Activated naive CD8-positive, alpha-beta T cell treated with anti-CD3 and anti-CD28 coated beads, Interleukin-2, amount 10 ng/mL, durations not matched to agents 7 days and 5 days (primary cell): ENCODE measurements at regions not wholly inside any gene's neighbourhood (a gene's known extent, or its start where the extent isn't known, plus 50 kb on each side); places are given as distances from the start of the nearest gene placed in this dataset.
"Not testable (repeated sequence)": the region's sequence is repeated elsewhere in the genome, so short reads cannot be mapped to it uniquely, and the experiment has no call there.

Experiments used
- ATAC-seq: fragments of 150-1000 bp; cut with Tn5 transposase; one replicate; pipeline ENCODE4 v1.10.0; 2021; ENCODE audit warnings: low read depth, moderate library complexity
- POLR2A ChIA-PET: fragments of 350-600 bp; sonication (Branson Sonifier 250); formaldehyde crosslinking; loops from one replicate; lab custom pipeline; 2021; ENCODE audit warnings: antibody characterized with exemption; lab: Charles Lee
- DNase-seq: peaks from one replicate; pipeline ENCODE4 v3.0.0; 2021
- H3K27ac Mint-ChIP-seq: one replicate; pipeline ENCODE4 v1.8.0; 2022; ENCODE audit warnings: mild to moderate bottlenecking, mixed read lengths
- H3K27me3 Mint-ChIP-seq: one replicate; pipeline ENCODE4 v1.8.0; 2022; ENCODE audit warnings: mild to moderate bottlenecking, moderate library complexity, mixed read lengths
- H3K36me3 Mint-ChIP-seq: one replicate; pipeline ENCODE4 v1.8.0; 2021; ENCODE audit warnings: mild to moderate bottlenecking, mixed read lengths
- H3K4me1 Mint-ChIP-seq: one replicate; pipeline ENCODE4 v1.8.0; 2021; ENCODE audit warnings: mixed read lengths
- H3K4me3 Mint-ChIP-seq: one replicate; pipeline ENCODE4 v1.8.0; 2022; ENCODE audit warnings: mild to moderate bottlenecking, moderate library complexity, mixed read lengths
- H3K9me3 Mint-ChIP-seq: one replicate; pipeline ENCODE4 v1.8.0; 2021; ENCODE audit warnings: mixed read lengths

GRCh38 chr14:34164162-34164864 is 213.4 kb upstream of the EGLN3 start:
- Mint-ChIP-seq H3K27ac (no peak overlapping the region), H3K36me3 (peaks cover 1% of the 10 kb centered on the region), H3K4me3 (no peak overlapping the region), H3K27me3 (peaks cover 26% of the 10 kb centered on the region), H3K9me3 (no peaks in the 10 kb centered on the region), H3K4me1 (peaks cover 15% of the 10 kb centered on the region)
- DNase-seq (no peak), ATAC-seq (no peak)
- POLR2A ChIA-PET, result no interaction called here

- POLR2A ChIA-PET, result no interaction called here
- Mint-ChIP-seq H3K9me3 (no peaks in the 10 kb centered on the region), H3K36me3 (peaks cover 1% of the 10 kb centered on the region), H3K27me3 (peaks cover 26% of the 10 kb centered on the region), H3K27ac (no peak overlapping the region), H3K4me1 (peaks cover 16% of the 10 kb centered on the region), H3K4me3 (no peak overlapping the region)
- ATAC-seq (peak; percentile 36), DNase-seq (no peak)
These were observed 210.6 kb upstream of the EGLN3 start for GRCh38 chr14:34161351-34162082.

- H3K4me3 Mint-ChIP-seq, result no peak overlapping the region
- H3K4me1 Mint-ChIP-seq, result peaks cover 11% of the 10 kb centered on the region
- DNase-seq, result no peak
- POLR2A ChIA-PET, result no interaction called here
- no peak for ATAC-seq
- peaks cover 18% of the 10 kb centered on the region for H3K27me3 Mint-ChIP-seq
- H3K27ac Mint-ChIP-seq, result peak overlapping the region; percentile 30
- no peaks in the 10 kb centered on the region for H3K36me3 Mint-ChIP-seq
- no peaks in the 10 kb centered on the region for H3K9me3 Mint-ChIP-seq
These were observed 209.7 kb upstream of the EGLN3 start for GRCh38 chr14:34160619-34161018.

GRCh38 chr14:34157651-34158050 is 206.8 kb upstream of the EGLN3 start:
- H3K9me3 Mint-ChIP-seq, result no peaks in the 10 kb centered on the region
- peaks cover 6% of the 10 kb centered on the region for H3K27me3 Mint-ChIP-seq
- DNase-seq, result no peak
- H3K36me3 Mint-ChIP-seq, result no peaks in the 10 kb centered on the region
- H3K27ac Mint-ChIP-seq, result no peak overlapping the region
- POLR2A ChIA-PET, result no interaction called here
- no peak for ATAC-seq
- peaks cover 9% of the 10 kb centered on the region for H3K4me1 Mint-ChIP-seq
- no peak overlapping the region for H3K4me3 Mint-ChIP-seq

- POLR2A ChIA-PET, result no interaction called here
- no peaks in the 10 kb centered on the region for H3K36me3 Mint-ChIP-seq
- no peaks in the 10 kb centered on the region for H3K4me1 Mint-ChIP-seq
- H3K27ac Mint-ChIP-seq, result no peak overlapping the region
- H3K4me3 Mint-ChIP-seq, result no peak overlapping the region
- peaks cover 5% of the 10 kb centered on the region for H3K9me3 Mint-ChIP-seq
- ATAC-seq (no peak), DNase-seq (no peak)
- H3K27me3 Mint-ChIP-seq, result peaks cover 2% of the 10 kb centered on the region
These were observed 196.6 kb upstream of the EGLN3 start for GRCh38 chr14:34147461-34147860.

- H3K36me3 Mint-ChIP-seq, DNase-seq, H3K4me3 Mint-ChIP-seq, H3K4me1 Mint-ChIP-seq, H3K27me3 Mint-ChIP-seq, ATAC-seq, H3K27ac Mint-ChIP-seq, POLR2A ChIA-PET: not testable (repeated sequence)
- H3K9me3 Mint-ChIP-seq, result peaks cover 11% of the 10 kb centered on the region
These were observed 189.3 kb upstream of the EGLN3 start for GRCh38 chr14:34140127-34140526.

- H3K27ac Mint-ChIP-seq, ATAC-seq, H3K4me3 Mint-ChIP-seq, H3K36me3 Mint-ChIP-seq, H3K4me1 Mint-ChIP-seq, DNase-seq, H3K27me3 Mint-ChIP-seq, POLR2A ChIA-PET: not testable (repeated sequence)
- peaks cover 11% of the 10 kb centered on the region for H3K9me3 Mint-ChIP-seq
These were observed 188.6 kb upstream of the EGLN3 start for GRCh38 chr14:34139160-34140121.

GRCh38 chr14:34138175-34138574 is 187.3 kb upstream of the EGLN3 start:
- Mint-ChIP-seq H3K36me3 (no peaks in the 10 kb centered on the region), H3K27me3 (peaks cover 14% of the 10 kb centered on the region), H3K4me1 (peaks cover 2% of the 10 kb centered on the region), H3K9me3 (peaks cover 9% of the 10 kb centered on the region), H3K4me3 (no peak overlapping the region), H3K27ac (no peak overlapping the region)
- ATAC-seq (no peak), DNase-seq (no peak)
- POLR2A ChIA-PET, result no interaction called here

- Mint-ChIP-seq H3K27me3 (peaks cover 16% of the 10 kb centered on the region), H3K36me3 (no peaks in the 10 kb centered on the region), H3K9me3 (peaks cover 5% of the 10 kb centered on the region), H3K4me3 (no peak overlapping the region), H3K27ac (no peak overlapping the region), H3K4me1 (peaks cover 3% of the 10 kb centered on the region)
- no peak for ATAC-seq
- DNase-seq, result no peak
- POLR2A ChIA-PET, result no interaction called here
These were observed 186.3 kb upstream of the EGLN3 start for GRCh38 chr14:34137001-34137745.

- no peaks in the 10 kb centered on the region for H3K36me3 Mint-ChIP-seq
- peaks cover 13% of the 10 kb centered on the region for H3K27me3 Mint-ChIP-seq
- no peak for DNase-seq
- POLR2A ChIA-PET, result no interaction called here
- H3K4me1 Mint-ChIP-seq, result peaks cover 3% of the 10 kb centered on the region
- no peak overlapping the region for H3K27ac Mint-ChIP-seq
- no peaks in the 10 kb centered on the region for H3K9me3 Mint-ChIP-seq
- ATAC-seq, result no peak
- H3K4me3 Mint-ChIP-seq, result no peak overlapping the region
These were observed 184.6 kb upstream of the EGLN3 start for GRCh38 chr14:34135492-34135891.

- Mint-ChIP-seq H3K36me3 (no peaks in the 10 kb centered on the region), H3K27me3 (peaks cover 13% of the 10 kb centered on the region), H3K4me3 (no peak overlapping the region), H3K27ac (no peak overlapping the region), H3K4me1 (peaks cover 3% of the 10 kb centered on the region), H3K9me3 (no peaks in the 10 kb centered on the region)
- ATAC-seq (no peak), DNase-seq (no peak)
- POLR2A ChIA-PET, result no interaction called here
These were observed 183.6 kb upstream of the EGLN3 start for GRCh38 chr14:34134484-34134883.

GRCh38 chr14:34129927-34130552 is 179.2 kb upstream of the EGLN3 start:
- H3K4me1 Mint-ChIP-seq, result peaks cover 3% of the 10 kb centered on the region

More at GRCh38 chr14:34129927-34130552, 179.2 kb upstream of the EGLN3 start:
- no peak for ATAC-seq
- H3K27ac Mint-ChIP-seq, result no peak overlapping the region
- no peaks in the 10 kb centered on the region for H3K9me3 Mint-ChIP-seq
- no peak for DNase-seq
- H3K27me3 Mint-ChIP-seq, result peaks cover 19% of the 10 kb centered on the region
- no peak overlapping the region for H3K4me3 Mint-ChIP-seq
- POLR2A ChIA-PET, result no interaction called here
- no peaks in the 10 kb centered on the region for H3K36me3 Mint-ChIP-seq
